ENCODE measurements at regions not wholly inside any gene's neighbourhood (a gene's known extent, or its start where the extent isn't known, plus 50 kb on each side); places are given as distances from the start of the nearest gene placed in this dataset.

DNA sequence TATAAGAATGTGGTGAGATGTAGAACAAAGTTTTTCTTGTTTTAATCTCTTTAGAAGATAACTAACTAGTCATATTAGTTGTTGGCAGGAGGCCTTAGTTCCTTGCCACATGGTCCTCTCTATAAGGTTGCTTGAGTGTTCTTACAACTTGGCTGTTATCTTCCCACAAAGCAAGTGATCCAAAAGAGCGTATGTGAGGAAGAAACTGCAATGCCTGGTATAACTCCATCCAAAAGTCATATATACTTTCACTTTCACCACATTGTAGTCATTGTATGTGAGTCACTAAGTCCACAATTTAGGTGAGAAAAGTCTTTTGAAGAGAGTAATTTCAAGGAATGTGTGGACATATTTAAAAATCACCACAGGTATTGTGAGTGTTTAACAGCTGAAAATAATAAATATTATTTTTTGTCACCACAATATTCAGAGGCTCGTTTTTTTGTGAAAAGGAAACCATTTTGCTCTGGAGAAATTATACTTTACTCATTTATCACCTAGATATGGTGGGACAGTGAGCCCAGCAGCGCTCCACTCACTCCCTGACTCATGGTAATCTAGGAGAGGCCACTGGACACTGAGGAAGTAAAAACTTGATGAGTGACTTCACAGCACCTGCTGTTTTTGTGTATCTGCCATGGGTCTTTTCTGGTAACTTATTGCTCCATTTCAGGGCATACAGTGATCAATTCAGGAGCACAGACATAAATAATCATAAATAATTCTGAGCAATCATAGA is 369.4 kb upstream of the NDST3 start:
- no peak overlapping the region for H3K4me3 Mint-ChIP-seq

DNA sequence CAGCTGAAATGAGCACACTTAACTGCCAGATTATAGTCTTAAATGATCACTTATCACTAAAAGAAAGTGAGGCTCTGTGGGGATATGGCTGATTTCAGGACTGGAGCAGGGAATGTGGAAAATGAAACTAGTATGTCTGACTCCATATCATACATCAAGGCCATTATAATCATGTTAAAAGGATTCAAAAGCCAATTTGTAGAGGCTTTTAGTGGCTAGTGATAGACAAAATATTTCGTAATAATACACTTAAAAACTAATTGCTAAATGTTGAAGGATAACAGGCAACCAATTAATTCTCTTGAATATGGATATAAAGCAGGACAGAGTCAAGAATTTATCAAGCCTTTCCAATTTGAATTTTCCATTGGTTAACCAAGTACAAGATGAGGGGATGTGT is 358.1 kb upstream of the NDST3 start:
- DNase-seq = no peak
- Mint-ChIP-seq H3K4me1 (no peaks in the 10 kb centered on the region), H3K27ac (no peak overlapping the region), H3K4me3 (no peak overlapping the region), H3K27me3 (ENCODE audit: low read depth, poor library complexity) (no peaks in the 10 kb centered on the region), H3K36me3 (ENCODE audit: low read depth) (no peaks in the 10 kb centered on the region), H3K9me3 (peaks cover 10% of the 10 kb centered on the region)
- TF ChIP-seq, protein P1, sequence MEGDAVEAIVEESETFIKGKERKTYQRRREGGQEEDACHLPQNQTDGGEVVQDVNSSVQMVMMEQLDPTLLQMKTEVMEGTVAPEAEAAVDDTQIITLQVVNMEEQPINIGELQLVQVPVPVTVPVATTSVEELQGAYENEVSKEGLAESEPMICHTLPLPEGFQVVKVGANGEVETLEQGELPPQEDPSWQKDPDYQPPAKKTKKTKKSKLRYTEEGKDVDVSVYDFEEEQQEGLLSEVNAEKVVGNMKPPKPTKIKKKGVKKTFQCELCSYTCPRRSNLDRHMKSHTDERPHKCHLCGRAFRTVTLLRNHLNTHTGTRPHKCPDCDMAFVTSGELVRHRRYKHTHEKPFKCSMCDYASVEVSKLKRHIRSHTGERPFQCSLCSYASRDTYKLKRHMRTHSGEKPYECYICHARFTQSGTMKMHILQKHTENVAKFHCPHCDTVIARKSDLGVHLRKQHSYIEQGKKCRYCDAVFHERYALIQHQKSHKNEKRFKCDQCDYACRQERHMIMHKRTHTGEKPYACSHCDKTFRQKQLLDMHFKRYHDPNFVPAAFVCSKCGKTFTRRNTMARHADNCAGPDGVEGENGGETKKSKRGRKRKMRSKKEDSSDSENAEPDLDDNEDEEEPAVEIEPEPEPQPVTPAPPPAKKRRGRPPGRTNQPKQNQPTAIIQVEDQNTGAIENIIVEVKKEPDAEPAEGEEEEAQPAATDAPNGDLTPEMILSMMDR (IDR thresholded peaks at IDR 0.05) = no peak

More for the DNA sequence above, 369.4 kb upstream of the NDST3 start:
- H3K27me3 Mint-ChIP-seq (ENCODE audit: low read depth, poor library complexity) = no peaks in the 10 kb centered on the region
- no peaks in the 10 kb centered on the region for H3K4me1 Mint-ChIP-seq
- TF ChIP-seq, protein P1 (IDR thresholded peaks at IDR 0.05) = no peak
- no peak for DNase-seq
- no peaks in the 10 kb centered on the region for H3K36me3 Mint-ChIP-seq (ENCODE audit: low read depth)
- no peak overlapping the region for H3K27ac Mint-ChIP-seq
- H3K9me3 Mint-ChIP-seq = peaks cover 11% of the 10 kb centered on the region

DNA sequence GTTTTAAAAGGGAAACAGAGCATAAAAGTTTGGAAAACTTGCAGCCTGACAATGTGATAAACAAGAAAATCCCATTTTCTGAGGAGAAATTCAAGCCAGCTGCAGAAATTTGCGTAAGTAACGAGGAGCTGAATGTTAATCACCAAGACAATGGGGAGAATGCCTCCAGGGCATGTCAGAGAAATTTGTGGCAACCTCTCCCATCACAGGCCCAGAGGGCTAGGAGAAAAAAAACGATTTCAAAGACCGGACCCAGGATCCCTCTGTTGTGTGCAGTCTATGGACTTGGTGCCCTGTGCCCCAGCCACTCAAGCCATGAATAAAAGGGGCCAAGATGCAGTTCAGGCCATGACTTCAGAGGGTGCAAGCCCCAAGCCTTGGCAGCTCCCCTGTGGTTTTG is 355.4 kb upstream of the NDST3 start:
- Mint-ChIP-seq H3K4me3 (no peak overlapping the region), H3K9me3 (peaks cover 10% of the 10 kb centered on the region), H3K27me3 (ENCODE audit: low read depth, poor library complexity) (no peaks in the 10 kb centered on the region), H3K27ac (no peak overlapping the region), H3K36me3 (ENCODE audit: low read depth) (no peaks in the 10 kb centered on the region), H3K4me1 (no peaks in the 10 kb centered on the region)
- TF ChIP-seq, protein P1 (IDR thresholded peaks at IDR 0.05) = no peak
- no peak for DNase-seq

DNA sequence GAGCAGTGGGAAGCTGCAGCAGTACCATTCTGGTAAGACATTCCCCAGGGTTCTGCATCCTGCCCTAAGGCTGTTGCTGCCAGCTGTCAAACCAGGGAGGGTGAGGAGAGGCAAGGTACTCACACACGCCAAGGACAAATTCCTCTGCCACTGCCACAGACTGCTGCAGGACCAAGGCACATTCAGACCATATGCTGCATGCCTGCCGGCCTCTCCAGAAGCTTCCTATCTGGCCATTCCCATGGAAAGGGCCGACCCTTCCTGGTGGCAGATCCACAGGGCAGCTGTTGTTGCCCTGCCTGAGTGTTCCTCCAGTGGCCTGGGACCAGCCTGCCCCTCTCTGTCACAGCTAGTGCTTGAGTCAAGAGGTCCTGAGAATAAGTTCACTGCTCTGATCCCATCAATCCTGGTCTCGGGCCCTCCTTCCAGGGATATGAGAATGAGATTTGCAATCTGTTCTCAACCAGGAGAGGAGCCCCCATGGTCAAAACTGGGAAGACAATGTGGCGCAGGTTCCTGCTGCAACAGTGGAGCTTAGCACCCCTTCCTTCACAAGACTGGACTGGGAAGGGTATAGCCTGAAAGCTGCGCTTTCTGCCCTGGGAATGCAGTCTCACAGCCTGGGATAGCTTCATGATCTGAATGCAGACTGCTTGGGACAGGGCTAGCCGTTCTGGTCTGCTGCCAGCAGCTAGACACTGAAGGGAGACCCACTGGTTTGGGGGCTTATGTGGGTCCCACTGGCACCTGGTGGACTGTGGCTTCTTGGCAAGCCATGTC is 342.5 kb upstream of the NDST3 start:
- no peaks in the 10 kb centered on the region for H3K36me3 Mint-ChIP-seq (ENCODE audit: low read depth)
- H3K4me3 Mint-ChIP-seq = no peak overlapping the region
- no peaks in the 10 kb centered on the region for H3K27me3 Mint-ChIP-seq (ENCODE audit: low read depth, poor library complexity)
- H3K27ac Mint-ChIP-seq = no peak overlapping the region
- no peaks in the 10 kb centered on the region for H3K4me1 Mint-ChIP-seq
- DNase-seq = no peak
- H3K9me3 Mint-ChIP-seq = peaks cover 4% of the 10 kb centered on the region
- TF ChIP-seq, protein P1 (IDR thresholded peaks at IDR 0.05) = no peak

DNA sequence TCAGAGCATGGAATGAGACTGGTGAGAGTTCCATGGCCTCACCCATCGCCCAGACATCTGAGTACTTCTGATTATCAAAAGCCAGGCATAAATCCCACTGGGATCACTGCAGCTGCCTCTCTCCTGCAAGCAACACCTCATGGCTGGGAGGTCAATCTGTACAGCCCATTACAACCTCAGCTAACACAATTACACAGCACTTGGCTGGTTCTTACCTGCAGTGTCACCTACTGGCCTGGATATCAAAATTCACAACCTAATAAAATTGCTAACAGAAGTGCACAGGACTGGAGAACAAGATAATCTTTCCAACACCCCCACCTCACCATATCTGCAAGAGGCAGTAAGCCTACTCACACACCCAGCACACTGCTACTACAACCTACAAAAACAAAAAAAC is 341.7 kb upstream of the NDST3 start:
- no peak for DNase-seq
- Mint-ChIP-seq H3K27me3 (ENCODE audit: low read depth, poor library complexity) (no peaks in the 10 kb centered on the region), H3K36me3 (ENCODE audit: low read depth) (no peaks in the 10 kb centered on the region), H3K4me3 (no peak overlapping the region), H3K4me1 (no peaks in the 10 kb centered on the region), H3K9me3 (peaks cover 4% of the 10 kb centered on the region), H3K27ac (peak overlapping the region; percentile 1)
- TF ChIP-seq, protein P1 (IDR thresholded peaks at IDR 0.05) = no peak
